CD4-positive, alpha-beta T cell treated with Interferon alpha-2 for 1 hour (primary cell): ENCODE measurements at regions not wholly inside any gene's neighbourhood (a gene's known extent, or its start where the extent isn't known, plus 50 kb on each side); places are given as distances from the start of the nearest gene placed in this dataset.
A peak's percentile ranks its signal among the peaks of the same experiment; 100 is the strongest.

Experiments used
- DNase-seq, 2 donors: peaks; one replicate each; pipeline ENCODE4 v3.0.0-alpha.2; 2020 to 2022

DNA sequence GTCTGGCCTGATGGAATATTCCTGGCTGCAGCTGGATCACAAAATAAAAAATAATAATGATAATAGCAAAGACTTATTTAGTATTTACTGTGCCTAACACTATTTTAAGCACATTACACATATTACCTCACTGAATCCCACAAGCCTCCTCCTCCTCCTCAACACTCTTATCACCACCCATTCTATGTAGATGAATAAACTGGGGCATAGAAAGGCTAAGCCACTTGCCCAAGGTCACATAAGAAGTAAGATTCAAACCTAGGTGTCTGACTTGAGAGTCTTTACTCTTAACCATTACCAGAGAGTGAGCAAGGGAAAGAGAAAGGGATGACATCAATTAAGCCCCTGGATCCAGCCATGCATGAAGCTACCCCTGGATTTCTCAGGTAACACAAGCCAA is 493.1 kb downstream of the SHQ1 start:
- no peak for DNase-seq

- DNase-seq: no peak
Observed at GRCh38 chr3:72354486-72354885, 493.8 kb downstream of the SHQ1 start.

DNA sequence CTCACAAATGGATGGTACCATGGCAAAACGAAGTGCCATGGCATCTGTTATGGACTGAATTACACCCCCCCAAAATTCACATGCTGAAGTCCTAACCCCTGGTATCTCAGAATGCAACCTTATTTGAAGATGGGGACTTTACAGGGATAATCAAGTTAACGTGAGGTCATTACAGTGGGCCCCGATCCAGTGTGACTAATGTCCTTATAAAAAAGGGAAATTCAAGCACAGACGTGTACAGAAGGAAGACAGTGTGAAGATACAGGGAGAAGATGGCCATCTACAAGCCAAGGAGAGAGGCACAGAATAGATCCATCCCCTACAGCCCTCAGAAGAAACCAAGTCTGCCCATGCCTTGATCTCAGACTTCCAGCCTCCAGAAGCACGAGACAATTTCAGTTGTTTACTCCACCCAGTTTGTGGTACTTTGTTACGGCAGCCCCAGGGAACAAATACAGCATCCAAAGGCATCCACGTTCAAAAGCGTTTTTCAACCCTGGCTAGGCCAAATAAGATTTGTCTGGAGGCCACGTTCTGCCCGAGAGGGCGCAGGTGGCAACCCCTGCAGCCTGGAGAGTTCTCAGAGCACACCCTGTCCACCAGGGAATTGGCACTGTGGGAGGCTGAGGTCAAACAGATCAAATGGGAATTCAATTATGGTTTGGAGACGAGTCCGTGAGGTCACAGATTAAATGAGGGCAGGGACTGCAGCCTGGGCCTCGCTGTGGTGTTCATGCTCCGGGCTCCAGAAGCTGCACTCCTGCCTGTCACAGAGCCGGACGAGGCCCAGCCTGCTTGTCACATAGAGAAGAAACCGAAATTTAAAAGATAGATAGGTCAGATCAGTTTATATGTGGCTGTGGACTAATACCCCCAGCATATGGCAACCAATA is 494.8 kb downstream of the SHQ1 start:
- no peak for DNase-seq

- no peak for DNase-seq
Observed at GRCh38 chr3:72352176-72352575, 496.1 kb downstream of the SHQ1 start.

- no peak for DNase-seq
Observed at GRCh38 chr3:72351536-72351935, 496.7 kb downstream of the SHQ1 start.

- DNase-seq: no peak
Observed at GRCh38 chr3:72350761-72351505, 497.3 kb downstream of the SHQ1 start.

- no peak for DNase-seq
Observed at GRCh38 chr3:72348357-72348756, 499.9 kb downstream of the SHQ1 start.

DNA sequence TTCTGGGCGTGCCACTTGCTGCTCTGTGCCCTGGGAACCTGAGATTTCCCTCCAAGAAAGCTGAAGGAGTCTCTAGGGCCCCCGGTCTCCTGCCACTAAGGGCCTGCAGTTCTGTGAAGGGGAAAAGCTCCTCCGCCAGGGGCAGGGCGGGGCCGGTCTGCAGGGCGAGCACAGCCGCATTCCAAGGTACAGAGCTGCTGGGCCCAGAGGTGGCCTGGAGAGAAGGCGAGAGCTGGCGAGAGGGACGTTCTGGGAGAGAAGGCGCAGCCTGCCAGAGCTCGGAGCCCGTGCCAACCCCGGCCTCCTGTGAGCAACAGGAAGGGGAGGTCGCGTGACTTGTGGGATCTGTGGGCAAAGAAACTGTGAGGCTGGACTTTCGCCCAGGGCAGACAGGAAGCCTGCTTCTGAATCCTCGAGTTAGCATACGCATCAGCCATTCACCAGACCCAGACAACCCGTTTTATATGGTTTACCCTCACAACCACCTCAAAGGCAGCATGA is 500.4 kb downstream of the SHQ1 start:
- DNase-seq: peak; percentile 23 to 49

DNA sequence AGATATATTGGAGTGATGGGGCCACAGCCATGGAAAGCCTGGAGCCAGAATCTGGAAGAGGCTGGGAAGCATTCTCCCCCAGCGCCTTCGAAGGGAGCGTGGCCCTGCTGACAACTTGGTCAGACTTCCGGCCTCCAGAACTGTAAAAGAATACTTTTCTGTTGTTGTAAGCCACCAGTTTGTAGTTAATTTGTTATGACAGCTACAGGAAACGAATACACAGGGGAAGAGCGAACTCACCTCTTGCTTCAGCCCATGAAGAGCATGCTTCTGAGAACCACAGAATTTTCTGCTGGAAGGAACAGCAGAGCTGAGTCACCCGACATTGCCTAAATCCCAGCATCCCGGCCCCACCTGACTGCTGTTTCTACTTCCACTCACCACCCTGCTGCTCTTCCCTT is 501.7 kb downstream of the SHQ1 start:
- DNase-seq: peak in 1 of 2 donors; percentile 9

DNA sequence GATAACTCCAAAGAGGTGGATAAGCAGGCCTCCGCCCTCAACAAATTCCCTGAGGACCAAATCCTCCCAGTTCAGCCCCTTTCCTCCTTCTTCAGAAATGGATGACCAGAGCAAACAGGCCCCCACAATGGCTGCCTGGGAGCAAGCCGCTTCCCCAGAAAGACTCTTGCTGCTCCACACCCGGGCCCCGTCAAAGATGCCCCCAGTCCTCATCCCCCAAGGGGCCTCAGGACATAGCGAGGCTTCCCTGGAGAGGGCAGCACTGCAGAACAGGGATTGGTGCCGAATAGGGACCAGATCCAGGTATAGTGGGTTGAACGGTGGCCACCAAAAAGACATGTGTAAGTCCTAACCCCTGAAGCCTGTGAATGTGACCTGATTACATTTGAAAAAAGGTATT is 502.3 kb downstream of the SHQ1 start:
- no peak for DNase-seq

DNA sequence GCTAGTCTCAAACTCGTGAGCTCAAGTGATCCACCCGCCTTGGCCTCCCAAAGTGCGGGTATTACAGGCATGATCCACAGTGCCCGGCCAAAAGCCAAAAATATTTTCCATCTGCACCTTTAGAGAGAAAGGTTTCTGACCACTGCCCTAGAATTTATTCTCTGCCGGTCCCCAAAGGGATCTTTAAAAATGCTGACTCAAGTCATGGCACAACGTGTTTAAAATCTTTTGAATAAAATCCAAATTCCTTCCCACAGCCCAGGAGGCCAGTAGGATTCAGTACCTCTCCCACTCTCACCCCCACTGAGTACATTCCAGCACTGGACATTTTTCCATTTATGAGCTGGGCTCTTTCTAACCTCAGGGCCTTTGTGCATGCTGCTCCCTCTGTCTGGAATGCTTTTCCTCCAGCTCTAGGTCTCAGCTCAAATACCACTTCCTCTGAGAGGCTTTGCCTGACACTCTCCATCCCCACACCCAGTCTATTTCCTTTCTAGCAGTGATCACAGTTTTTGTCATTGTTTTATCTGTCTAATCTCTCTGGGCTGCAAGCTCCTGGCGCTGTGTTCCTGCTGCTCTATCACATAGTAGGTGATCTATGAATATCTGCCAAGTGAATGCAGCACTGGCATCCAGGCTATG is 502.9 kb downstream of the SHQ1 start:
- no peak for DNase-seq

- no peak for DNase-seq
Observed at GRCh38 chr3:72344647-72345046, 503.6 kb downstream of the SHQ1 start.

DNA sequence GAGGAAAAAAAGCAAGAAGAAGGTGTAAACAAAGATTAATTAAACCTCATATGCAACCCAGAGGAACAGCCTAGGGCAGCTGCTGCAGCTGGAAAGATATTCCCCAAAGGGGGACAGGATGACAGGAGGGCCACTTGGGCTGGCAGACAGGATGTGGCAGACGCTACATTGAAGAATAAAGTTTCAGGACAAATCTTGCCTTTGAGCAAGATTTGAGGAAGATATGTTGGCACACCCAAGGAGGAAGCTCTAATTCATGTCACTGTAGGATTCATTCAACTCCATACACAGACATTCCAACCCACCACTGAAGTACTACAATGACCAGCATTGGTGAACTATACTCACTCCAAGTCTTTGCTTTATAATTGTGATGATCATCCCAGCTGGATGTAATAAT is 504.0 kb downstream of the SHQ1 start:
- no peak for DNase-seq

- no peak for DNase-seq
Observed at GRCh38 chr3:72343078-72343477, 505.2 kb downstream of the SHQ1 start.

DNA sequence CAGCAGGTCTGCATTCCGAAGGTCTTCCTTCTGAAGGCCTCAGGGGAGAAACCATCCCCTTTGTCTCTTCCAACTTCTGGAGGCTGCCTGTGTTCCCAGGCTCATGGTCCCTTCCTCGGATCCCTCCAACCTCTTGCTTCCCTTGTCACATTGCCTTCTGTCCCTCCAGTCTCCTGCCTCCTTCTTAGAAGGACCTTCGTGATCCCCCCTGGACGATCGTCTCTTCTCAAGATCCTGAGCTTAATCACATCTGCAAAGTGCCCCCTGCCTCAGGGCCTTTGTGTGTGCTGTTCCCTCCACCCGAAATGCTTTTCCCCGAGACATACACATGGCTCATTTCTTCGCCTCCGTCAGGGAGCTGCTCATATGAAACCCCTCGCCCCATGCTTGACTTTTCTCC is 505.8 kb downstream of the SHQ1 start:
- DNase-seq: no peak

GRCh38 chr3:72341920-72342319 is 506.3 kb downstream of the SHQ1 start:
- DNase-seq: no peak

- no peak for DNase-seq
Observed at GRCh38 chr3:72341380-72341770, 506.9 kb downstream of the SHQ1 start.

- no peak for DNase-seq
Observed at GRCh38 chr3:72340476-72341379, 507.5 kb downstream of the SHQ1 start.

DNA sequence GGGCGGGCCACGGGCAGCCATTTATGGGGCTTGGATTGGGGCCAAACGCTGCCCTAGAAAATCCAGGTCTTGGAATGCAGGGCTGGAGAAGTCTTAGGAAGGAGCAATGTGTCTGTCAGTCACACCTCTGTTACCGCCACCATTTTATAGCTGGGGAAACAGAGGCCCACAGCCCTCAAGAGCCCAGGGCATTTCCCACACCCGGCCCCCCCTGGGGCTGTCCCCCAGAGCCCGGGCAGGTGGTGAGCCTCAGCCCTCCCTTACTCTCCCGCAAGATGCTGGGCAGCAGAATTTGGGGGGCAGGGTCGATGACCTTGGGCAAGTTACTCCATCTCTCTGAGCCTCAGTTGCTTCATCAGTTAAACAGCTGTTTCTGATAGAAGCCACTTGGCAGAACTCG is 508.2 kb downstream of the SHQ1 start:
- DNase-seq: no peak

DNA sequence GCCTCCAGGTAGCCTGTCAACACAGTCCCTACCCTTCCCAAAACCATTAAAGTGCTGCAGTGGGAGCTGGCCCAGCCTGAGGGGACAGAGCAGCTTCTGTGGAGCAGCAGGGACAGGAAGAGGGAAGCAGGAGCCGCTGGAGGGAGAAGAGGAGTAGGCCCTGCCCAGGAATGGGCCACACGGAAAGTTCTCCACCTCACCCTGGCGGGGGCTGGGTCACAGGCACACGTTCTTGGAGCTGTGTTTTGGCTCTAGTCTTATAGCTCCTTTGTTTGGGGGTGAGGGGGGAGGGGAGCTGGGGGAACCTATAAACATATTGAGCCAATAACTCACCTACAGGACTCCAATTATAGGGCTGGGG is 508.6 kb downstream of the SHQ1 start:
- no peak for DNase-seq

DNA sequence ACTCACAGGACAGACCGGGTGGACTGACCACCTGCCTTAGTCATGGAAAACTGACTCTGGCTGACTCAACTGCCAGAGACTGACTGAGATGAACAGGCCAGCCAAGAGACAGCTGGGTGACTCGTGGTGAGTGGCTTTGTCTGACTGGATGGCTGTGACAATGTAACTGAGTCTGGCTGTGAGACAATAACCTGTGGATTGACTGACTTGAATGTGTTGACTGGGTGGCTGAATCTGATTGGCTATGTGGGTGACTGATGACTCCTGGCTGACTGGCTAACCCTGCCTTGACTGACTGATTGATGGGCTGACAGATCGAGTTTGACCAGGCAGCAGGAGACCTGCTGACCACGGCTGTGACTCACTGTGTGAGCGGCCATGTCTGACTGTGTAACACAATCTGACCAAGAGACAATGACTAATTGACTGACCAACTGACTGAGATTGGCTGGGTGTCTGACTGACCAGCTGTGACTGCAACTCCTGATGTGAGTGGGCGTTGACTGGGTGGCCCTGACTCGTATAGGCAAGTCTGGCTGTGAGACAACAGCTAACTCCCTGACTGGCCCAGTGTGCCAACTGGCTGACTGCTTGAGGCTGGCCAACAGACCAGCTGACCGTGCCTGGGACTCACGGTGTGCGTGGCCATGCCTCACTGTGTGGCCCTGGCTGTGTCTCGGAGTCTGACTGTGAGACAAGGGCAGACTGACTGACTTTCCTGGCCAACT is 509.1 kb downstream of the SHQ1 start:
- DNase-seq: peak in 1 of 2 donors; percentile 46
